Small intestine (tissue), 7 donors: ENCODE measurements at regions not wholly inside any gene's neighbourhood (a gene's known extent, or its start where the extent isn't known, plus 50 kb on each side); places are given as distances from the start of the nearest gene placed in this dataset.
A peak's percentile ranks its signal among the peaks of the same experiment; 100 is the strongest.

Source experiments
- DNase-seq, 2 donors: peaks; one replicate each; pipeline versions ENCODE4 v3.0.0 to v3.0.0-alpha.2; 2013
- FAIRE-seq: peaks from 2 replicates; lab custom pipeline; 2012; peaks lifted over from hg19 to GRCh38; lab: Jason Lieb, UNC
- H3K27ac ChIP-seq, 3 donors: one replicate each; pipeline ENCODE4 v1.5.1; 2013; ENCODE audit warnings: low read length in 2 of 3, mild to moderate bottlenecking in 2 of 3, control low read depth in 1 of 3, inconsistent platforms in 1 of 3, low read depth in 1 of 3, moderate library complexity in 1 of 3
- H3K27me3 ChIP-seq, 3 donors: one replicate each; pipeline ENCODE4 v1.6.1; 2013; ENCODE audit warnings: low read length in 3 of 3, inconsistent platforms in 1 of 3; ENCODE audit not compliant: control insufficient read depth in 3 of 3, insufficient read depth in 3 of 3
- H3K36me3 ChIP-seq, 3 donors: one replicate each; pipeline ENCODE4 v1.6.1; 2013; ENCODE audit warnings: low read length in 3 of 3, inconsistent platforms in 1 of 3, low read depth in 1 of 3, mild to moderate bottlenecking in 1 of 3, moderate library complexity in 1 of 3; ENCODE audit not compliant: control insufficient read depth in 3 of 3, insufficient read depth in 2 of 3
- H3K4me1 ChIP-seq, 3 donors: one replicate each; pipeline ENCODE4 v1.6.1; 2013; ENCODE audit warnings: low read length in 2 of 3, inconsistent platforms in 1 of 3, low read depth in 1 of 3, mild to moderate bottlenecking in 1 of 3, moderate library complexity in 1 of 3; ENCODE audit not compliant: control insufficient read depth in 3 of 3, insufficient read depth in 2 of 3
- H3K4me3 ChIP-seq, 3 donors: one replicate each; pipeline ENCODE4 v1.5.1; 2013; ENCODE audit warnings: low read length in 3 of 3, control low read depth in 1 of 3, inconsistent platforms in 1 of 3, low read depth in 1 of 3, mild to moderate bottlenecking in 1 of 3, moderate library complexity in 1 of 3
- H3K9me3 ChIP-seq, 2 donors: one replicate each; pipeline ENCODE4 v1.6.1; 2013; ENCODE audit warnings: low read depth in 1 of 2, low read length in 1 of 2; ENCODE audit not compliant: control insufficient read depth in 2 of 2, insufficient read depth in 1 of 2
- WGBS, 3 donors: extraction: QIAGEN DNeasy Blood & Tissue Kit; methylation state at CpG; one replicate each; pipeline ENCODE4 v1.1.7; 2013; 5-methylcytosine and 5-hydroxymethylcytosine counted together
- donor health status: healthy with polysubstance abuse.
- donor health status: control.
- donor health status: control.
- donor health status: Bipolar disorder and iron deficiency.
- donor health status: healthy.

DNA sequence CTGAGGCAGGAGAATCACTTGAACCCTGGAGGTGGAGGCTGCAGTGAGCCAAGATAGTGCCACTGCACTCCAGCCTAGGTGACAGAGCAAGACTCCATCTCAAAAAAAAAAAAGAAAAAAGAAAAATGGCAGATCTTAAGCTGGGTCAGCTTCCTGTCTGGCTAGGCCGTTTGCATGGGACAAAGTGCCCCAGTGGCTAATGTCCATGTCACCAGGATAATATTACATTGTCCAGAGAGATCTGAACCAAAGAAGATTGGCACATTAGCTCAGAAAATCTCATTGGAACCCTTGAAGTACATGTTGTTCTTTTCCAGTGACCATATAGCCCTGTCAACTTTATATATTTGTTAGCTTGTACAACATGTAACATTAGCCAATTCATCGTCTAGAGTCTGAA, 59.2 kb upstream of the DAB2IP start:
- Histone ChIP-seq H3K27me3 (peaks cover 0 to 15% (median 0%) of the 10 kb centered on the region in 3 donors), H3K27ac (no peak overlapping the region), H3K4me1 (no peaks in the 10 kb centered on the region), H3K36me3 (no peaks in the 10 kb centered on the region), H3K4me3 (no peak overlapping the region), H3K9me3 (peaks cover 0 to 2% of the 10 kb centered on the region in 2 donors)
- 65 to 68% (median 66%) methylated on average over 2 of the region's 2 CpGs for WGBS, 3 donors
- DNase-seq, result no peak
- no peak for FAIRE-seq

- Histone ChIP-seq H3K4me3 (no peak overlapping the region), H3K27me3 (peaks cover 0 to 18% (median 2%) of the 10 kb centered on the region in 3 donors), H3K27ac (no peak overlapping the region), H3K9me3 (peaks cover 0 to 10% of the 10 kb centered on the region in 2 donors), H3K36me3 (no peaks in the 10 kb centered on the region), H3K4me1 (no peaks in the 10 kb centered on the region)
- WGBS, 3 donors, result 77 to 87% (median 85%) methylated on average over 7 of the region's 7 CpGs
- no peak for DNase-seq
- FAIRE-seq, result no peak
These were observed 58.4 kb upstream of the DAB2IP start for GRCh38 chr9:121593066-121593465.

DNA sequence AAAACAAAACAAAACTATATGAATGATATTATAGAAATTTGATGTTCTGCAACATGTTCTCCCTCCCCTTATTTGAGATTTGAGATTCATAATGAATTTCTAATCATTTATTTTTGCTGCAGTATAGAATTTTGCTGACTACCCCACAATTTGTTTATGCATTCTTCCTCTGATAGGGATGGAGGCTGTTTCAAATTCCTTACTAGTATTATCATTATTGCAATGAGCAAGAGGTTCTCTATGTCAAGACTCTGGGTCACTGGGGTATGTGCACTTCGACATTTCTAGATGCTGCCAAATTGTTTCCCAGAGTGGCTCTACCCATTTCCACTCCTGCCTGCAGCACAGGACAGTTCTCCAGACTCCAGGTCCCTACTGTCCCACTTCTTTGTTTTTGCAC, 54.9 kb upstream of the DAB2IP start:
- H3K9me3 ChIP-seq, result peaks cover 0 to 10% of the 10 kb centered on the region in 2 donors
- no peak overlapping the region for H3K27ac ChIP-seq
- no peaks in the 10 kb centered on the region for H3K36me3 ChIP-seq
- H3K4me3 ChIP-seq, result no peak overlapping the region
- peaks cover 2 to 27% (median 9%) of the 10 kb centered on the region in 3 donors for H3K27me3 ChIP-seq
- WGBS, 3 donors, result 80 to 84% (median 82%) methylated on average over 1 of the region's 1 CpG
- FAIRE-seq (no peak), DNase-seq (no peak)
- H3K4me1 ChIP-seq, result peaks cover 0 to 12% (median 0%) of the 10 kb centered on the region in 3 donors

- 55 to 66% (median 59%) methylated on average over 14 of the region's 14 CpGs for WGBS, 3 donors
- H3K4me1 ChIP-seq, result peaks cover 0 to 12% (median 0%) of the 10 kb centered on the region in 3 donors
- DNase-seq, result no peak
- FAIRE-seq, result no peak
- no peaks in the 10 kb centered on the region for H3K36me3 ChIP-seq
- peaks cover 2 to 27% (median 9%) of the 10 kb centered on the region in 3 donors for H3K27me3 ChIP-seq
- H3K9me3 ChIP-seq, result peaks cover 0 to 10% of the 10 kb centered on the region in 2 donors
- H3K27ac ChIP-seq, result peak overlapping the region in 2 of 3 donors; percentile 32 to 58
- peak overlapping the region in 1 of 3 donors; percentile 41 for H3K4me3 ChIP-seq
These were observed 53.7 kb upstream of the DAB2IP start for GRCh38 chr9:121597698-121598166.

DNA sequence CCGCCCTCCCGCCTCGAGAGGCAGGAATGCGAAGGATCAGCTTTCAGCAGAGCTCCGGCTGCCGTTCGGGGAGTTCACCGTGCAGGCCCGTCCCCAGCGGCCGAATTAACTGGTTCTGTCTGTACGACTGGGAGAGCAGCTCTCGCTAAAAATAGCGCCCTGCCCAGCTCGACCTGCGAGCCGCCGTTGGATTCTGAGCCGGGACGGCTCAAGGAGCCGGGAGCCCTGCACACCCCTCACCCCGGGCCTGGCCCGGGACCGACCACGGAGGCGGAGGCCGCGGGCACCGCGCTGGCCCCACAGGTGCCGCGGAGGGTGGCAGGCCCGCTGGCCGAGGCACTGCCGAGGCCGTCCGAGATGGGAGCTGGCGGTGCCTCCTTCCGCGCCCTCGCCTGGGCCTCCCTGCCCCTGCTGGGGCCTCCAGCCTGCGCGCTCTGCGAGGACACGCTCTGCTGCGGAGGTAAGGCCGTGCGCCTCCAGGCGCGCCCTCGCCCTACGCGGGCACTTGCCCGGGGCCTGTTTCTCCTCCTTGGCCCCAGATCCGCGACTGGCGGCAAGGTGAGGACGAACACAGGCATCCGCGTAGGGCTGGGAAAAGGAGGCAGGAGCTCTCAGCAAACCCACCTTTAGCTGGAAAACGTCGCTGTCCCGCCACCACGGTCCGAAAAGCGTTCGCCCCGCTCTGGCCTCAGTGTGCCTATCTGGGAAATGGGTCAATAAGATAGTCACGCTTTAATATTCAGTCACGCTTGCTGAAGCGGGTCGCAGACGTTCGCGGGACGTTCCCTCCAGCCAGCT, 53.1 kb upstream of the DAB2IP start:
- Histone ChIP-seq H3K4me3 (peak overlapping the region in 1 of 3 donors; percentile 41), H3K36me3 (no peaks in the 10 kb centered on the region), H3K27me3 (peaks cover 2 to 27% (median 9%) of the 10 kb centered on the region in 3 donors), H3K27ac (peak overlapping the region in 2 of 3 donors; percentile 33 to 58), H3K9me3 (peaks cover 0 to 10% of the 10 kb centered on the region in 2 donors), H3K4me1 (peaks cover 0 to 12% (median 0%) of the 10 kb centered on the region in 3 donors)
- DNase-seq, result peak; percentile 17 to 87
- 12 to 18% (median 15%) methylated on average over 60 to 76 of the region's 76 CpGs for WGBS, 3 donors
- FAIRE-seq, result no peak

GRCh38 chr9:121598965-121599871, 52.2 kb upstream of the DAB2IP start:
- H3K27me3 ChIP-seq, result peaks cover 2 to 27% (median 9%) of the 10 kb centered on the region in 3 donors
- peaks cover 0 to 10% of the 10 kb centered on the region in 2 donors for H3K9me3 ChIP-seq
- 1 to 4% (median 2%) methylated on average over 69 to 88 of the region's 88 CpGs for WGBS, 3 donors
- DNase-seq, result peak in 1 of 2 donors; percentile 73
- H3K27ac ChIP-seq, result peak overlapping the region in 1 of 3 donors; percentile 58
- no peaks in the 10 kb centered on the region for H3K36me3 ChIP-seq
- peak overlapping the region in 2 of 3 donors; percentile 43 to 56 for H3K4me3 ChIP-seq
- H3K4me1 ChIP-seq, result peaks cover 0 to 15% (median 0%) of the 10 kb centered on the region in 3 donors
- no peak for FAIRE-seq

GRCh38 chr9:121599872-121600585, 51.4 kb upstream of the DAB2IP start:
- WGBS, 3 donors, result 4 to 10% (median 8%) methylated on average over 18 to 25 of the region's 25 CpGs
- peaks cover 0 to 10% of the 10 kb centered on the region in 2 donors for H3K9me3 ChIP-seq
- DNase-seq, result no peak
- no peak for FAIRE-seq
- H3K36me3 ChIP-seq, result no peaks in the 10 kb centered on the region
- H3K4me1 ChIP-seq, result peaks cover 0 to 18% (median 0%) of the 10 kb centered on the region in 3 donors
- peak overlapping the region in 2 of 3 donors; percentile 43 to 56 for H3K4me3 ChIP-seq
- no peak overlapping the region for H3K27ac ChIP-seq
- peaks cover 2 to 27% (median 9%) of the 10 kb centered on the region in 3 donors for H3K27me3 ChIP-seq
